Stimulated activated CD4-positive, alpha-beta T cell treated with anti-CD3 and anti-CD28 coated beads, TNF-alpha, amount 100 ng/mL, for 1 hour (primary cell): ENCODE measurements at regions not wholly inside any gene's neighbourhood (a gene's known extent, or its start where the extent isn't known, plus 50 kb on each side); places are given as distances from the start of the nearest gene placed in this dataset.

Source experiments
- DNase-seq, 3 donors: peaks; one replicate each; pipeline ENCODE4 v3.0.0-alpha.2; 2020; ENCODE audit warnings: low read depth in 3 of 3, low spot score in 1 of 3

- DNase-seq: no peak
Observed at GRCh38 chr22:48263431-48263765, 1500.9 kb downstream of the TBC1D22A start.

GRCh38 chr22:48262596-48263430, 1500.4 kb downstream of the TBC1D22A start:
- no peak for DNase-seq

GRCh38 chr22:48261706-48262105, 1499.3 kb downstream of the TBC1D22A start:
- no peak for DNase-seq

GRCh38 chr22:48261048-48261621, 1498.7 kb downstream of the TBC1D22A start:
- DNase-seq: no peak

- DNase-seq: no peak
Observed at GRCh38 chr22:48259991-48260670, 1497.7 kb downstream of the TBC1D22A start.

- no peak for DNase-seq
Observed at GRCh38 chr22:48258811-48259210, 1496.4 kb downstream of the TBC1D22A start.

- DNase-seq: no peak
Observed at GRCh38 chr22:48258064-48258701, 1495.7 kb downstream of the TBC1D22A start.

- DNase-seq: no peak
Observed at GRCh38 chr22:48257685-48258055, 1495.2 kb downstream of the TBC1D22A start.

GRCh38 chr22:48256776-48257684, 1494.6 kb downstream of the TBC1D22A start:
- no peak for DNase-seq

- DNase-seq: no peak
Observed at GRCh38 chr22:48256041-48256739, 1493.7 kb downstream of the TBC1D22A start.

- no peak for DNase-seq
Observed at GRCh38 chr22:48254311-48254873, 1491.9 kb downstream of the TBC1D22A start.

GRCh38 chr22:48253573-48253972, 1491.1 kb downstream of the TBC1D22A start:
- DNase-seq: no peak

GRCh38 chr22:48253136-48253535, 1490.7 kb downstream of the TBC1D22A start:
- DNase-seq: no peak

GRCh38 chr22:48251629-48252028, 1489.2 kb downstream of the TBC1D22A start:
- no peak for DNase-seq

GRCh38 chr22:48250937-48251530, 1488.6 kb downstream of the TBC1D22A start:
- DNase-seq: no peak

- no peak for DNase-seq
Observed at GRCh38 chr22:48250286-48250895, 1487.9 kb downstream of the TBC1D22A start.

- no peak for DNase-seq
Observed at GRCh38 chr22:48249713-48250268, 1487.3 kb downstream of the TBC1D22A start.

GRCh38 chr22:48248901-48249455, 1486.5 kb downstream of the TBC1D22A start:
- no peak for DNase-seq
